H1 (cell line): ENCODE measurements at regions not wholly inside any gene's neighbourhood (a gene's known extent, or its start where the extent isn't known, plus 50 kb on each side); places are given as distances from the start of the nearest gene placed in this dataset.

ENCODE experiments used
- CBX5 ChIP-seq: fragments of 300-800, 300-1000 bp; sonication (generic); IDR thresholded peaks from 2 replicates; pipeline ENCODE4 v1.7.1; 2016; ENCODE audit warnings: antibody characterized with exemption, low read length, low read depth
- GTF2F1 ChIP-seq: IDR thresholded peaks from 2 replicates; pipeline ENCODE4 v1.6.1; 2012; ENCODE audit warnings: low read depth, low read length, improper control_type of control experiment, borderline replicate concordance
- PHF8 ChIP-seq: fragments of 200-600 bp; sonication (generic); conservative IDR thresholded peaks from 2 replicates; pipeline ENCODE4 v1.7.1; 2012; ENCODE audit warnings: low read depth, mild to moderate bottlenecking, inconsistent platforms, low read length, moderate library complexity
- POU5F1 ChIP-seq: IDR thresholded peaks from 2 replicates; pipeline ENCODE4 v1.6.1; 2011; ENCODE audit warnings: low read depth, mild to moderate bottlenecking, low read length, moderate library complexity
- SP2 ChIP-seq: IDR thresholded peaks from 2 replicates; pipeline ENCODE4 v1.6.1; 2012; ENCODE audit warnings: mild to moderate bottlenecking, low read length, inconsistent platforms
- TF ChIP-seq, protein P1 (sequence below): IDR thresholded peaks from 2 replicates; pipeline ENCODE4 v1.6.1; 2012; ENCODE audit warnings: inconsistent platforms

DNA sequence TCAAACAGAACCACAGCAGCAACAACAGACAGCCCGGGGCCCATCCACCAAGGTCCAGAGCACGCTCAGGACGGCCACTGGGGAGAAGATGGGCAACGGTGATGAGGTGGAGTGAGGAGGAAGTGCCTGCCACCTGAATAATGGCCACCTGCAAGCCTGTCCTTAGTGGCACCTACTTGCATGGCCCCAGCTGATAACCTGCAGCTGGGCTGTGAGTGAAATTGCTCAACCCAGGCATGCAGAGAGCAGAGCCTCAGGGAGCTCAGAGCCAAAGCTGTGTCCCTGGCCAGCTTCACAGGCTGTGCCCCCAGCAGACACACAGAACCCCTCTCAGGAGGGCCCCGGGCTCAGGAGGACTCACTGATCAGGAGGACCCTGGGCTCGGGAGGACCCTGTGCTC is 102.4 kb upstream of the ADRA2C start (continued):
- TF ChIP-seq CBX5 (no peak), PHF8 (no peak), POU5F1 (no peak), GTF2F1 (no peak), SP2 (no peak)
- TF ChIP-seq, protein P1, sequence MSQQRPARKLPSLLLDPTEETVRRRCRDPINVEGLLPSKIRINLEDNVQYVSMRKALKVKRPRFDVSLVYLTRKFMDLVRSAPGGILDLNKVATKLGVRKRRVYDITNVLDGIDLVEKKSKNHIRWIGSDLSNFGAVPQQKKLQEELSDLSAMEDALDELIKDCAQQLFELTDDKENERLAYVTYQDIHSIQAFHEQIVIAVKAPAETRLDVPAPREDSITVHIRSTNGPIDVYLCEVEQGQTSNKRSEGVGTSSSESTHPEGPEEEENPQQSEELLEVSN = no peak
